HG03432 (cell line): ENCODE measurements at regions not wholly inside any gene's neighbourhood (a gene's known extent, or its start where the extent isn't known, plus 50 kb on each side); places are given as distances from the start of the nearest gene placed in this dataset.

Experiments
- ATAC-seq: cut with Tn5 transposase; IDR thresholded peaks from one replicate; pipeline ENCODE4 v1.9.1; 2021; ENCODE audit warnings: mild to moderate bottlenecking, moderate library complexity; ENCODE audit not compliant: unreplicated experiment

DNA sequence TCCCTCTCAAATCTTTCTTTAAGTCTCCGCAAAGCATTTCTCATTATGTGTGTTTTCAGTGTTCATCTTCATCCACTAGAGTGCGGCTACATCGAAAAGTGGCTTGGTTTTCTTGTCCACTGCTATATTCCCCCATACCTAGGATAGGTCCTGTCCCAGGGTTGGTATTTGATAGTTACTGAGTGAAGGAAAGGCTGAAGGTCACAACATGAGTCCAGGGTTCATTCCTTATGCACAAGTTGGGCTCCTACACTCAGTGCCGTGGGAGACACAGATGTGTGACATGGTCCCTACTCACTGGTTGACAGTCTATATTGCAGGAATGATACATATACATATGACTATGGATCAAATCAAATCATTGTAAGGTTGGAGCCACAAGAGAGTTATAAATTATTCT, 55.4 kb upstream of the RELL1 start:
- ATAC-seq: no peak

DNA sequence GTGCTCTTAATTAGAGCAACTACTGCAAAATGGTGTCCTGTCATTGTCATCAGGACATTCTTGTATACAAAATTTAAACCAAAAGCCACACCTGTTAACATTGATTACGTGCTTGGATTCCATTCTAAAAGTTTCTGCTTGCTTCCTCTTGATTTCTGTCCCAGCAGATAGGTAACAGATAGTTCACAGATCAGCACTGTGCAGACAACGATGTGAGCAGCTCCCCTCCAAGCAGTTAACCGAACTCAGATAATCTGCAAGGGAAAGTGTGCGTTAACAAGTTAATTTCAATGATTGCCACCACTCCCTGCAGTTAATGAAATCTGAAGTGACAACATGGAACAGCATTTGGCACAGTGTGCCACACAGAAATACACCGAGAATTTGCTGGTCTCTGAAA, 54.4 kb upstream of the RELL1 start:
- no peak for ATAC-seq

DNA sequence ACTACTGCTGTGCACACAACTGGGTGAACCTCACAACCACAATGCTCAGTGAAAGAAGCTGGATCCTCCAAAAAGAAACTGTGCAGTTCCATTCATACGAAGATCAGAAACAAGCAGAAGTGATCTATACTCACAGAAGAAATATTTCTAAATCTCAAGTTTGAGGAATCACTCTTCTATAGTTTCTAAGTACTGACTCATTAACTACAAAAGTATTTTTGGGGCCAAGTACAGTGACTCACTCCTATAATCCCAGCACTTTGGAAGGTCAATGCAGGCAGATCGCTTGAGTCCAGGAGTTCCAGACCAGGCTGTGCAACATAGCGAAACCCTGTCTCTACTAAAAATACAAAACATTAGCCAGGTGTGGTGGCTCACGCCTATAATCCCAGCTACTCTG, 51.3 kb upstream of the RELL1 start:
- ATAC-seq: no peak
